H9 (cell line): ENCODE measurements at regions not wholly inside any gene's neighbourhood (a gene's known extent, or its start where the extent isn't known, plus 50 kb on each side); places are given as distances from the start of the nearest gene placed in this dataset.

ENCODE experiments used
- DNase-seq: peaks from one replicate; pipeline ENCODE4 v3.0.0-alpha.2; 2017
- H2AFZ ChIP-seq: one replicate; pipeline ENCODE4 v1.6.1; 2013; ENCODE audit warnings: mild to moderate bottlenecking, low read length, control low read depth, moderate library complexity
- H2AK5ac ChIP-seq: 2 replicates; pipeline ENCODE4 v1.6.1; 2013; ENCODE audit warnings: low read length, control low read depth, mixed read lengths; ENCODE audit not compliant: insufficient read length
- H2BK120ac ChIP-seq: one replicate; pipeline ENCODE4 v1.6.1; 2013; ENCODE audit warnings: low read depth, mild to moderate bottlenecking, low read length, control low read depth, inconsistent platforms; ENCODE audit not compliant: poor library complexity, severe bottlenecking
- H2BK12ac ChIP-seq: 2 replicates; pipeline ENCODE4 v1.6.1; 2013; ENCODE audit warnings: low read length, control low read depth, mixed read lengths, low read depth; ENCODE audit not compliant: insufficient read length
- H2BK15ac ChIP-seq: 2 replicates; pipeline ENCODE4 v1.6.1; 2013; ENCODE audit warnings: low read depth, low read length, control low read depth
- H2BK20ac ChIP-seq: one replicate; pipeline ENCODE4 v1.6.1; 2013; ENCODE audit warnings: low read depth, mild to moderate bottlenecking, low read length, control low read depth, inconsistent platforms; ENCODE audit not compliant: poor library complexity, severe bottlenecking
- H2BK5ac ChIP-seq: 2 replicates; pipeline ENCODE4 v1.6.1; 2013; ENCODE audit warnings: low read length, control low read depth, mixed read lengths; ENCODE audit not compliant: insufficient read length
- H3K14ac ChIP-seq: 2 replicates; pipeline ENCODE4 v1.6.1; 2013; ENCODE audit warnings: low read length, control low read depth; ENCODE audit not compliant: insufficient read depth
- H3K18ac ChIP-seq: 2 replicates; pipeline ENCODE4 v1.6.1; 2013; ENCODE audit warnings: low read depth, mild to moderate bottlenecking, mixed read lengths, low read length, control low read depth; ENCODE audit not compliant: insufficient read length
- H3K23ac ChIP-seq: 2 replicates; pipeline ENCODE4 v1.6.1; 2013; ENCODE audit warnings: low read length, control low read depth, mixed read lengths, low read depth; ENCODE audit not compliant: insufficient read length
- H3K23me2 ChIP-seq: 2 replicates; pipeline ENCODE4 v1.6.1; 2013; ENCODE audit warnings: low read depth, mild to moderate bottlenecking, mixed read lengths, low read length, control low read depth; ENCODE audit not compliant: insufficient read length, poor library complexity, severe bottlenecking
- H3K27ac ChIP-seq: 2 replicates; pipeline ENCODE4 v1.5.1; 2013; ENCODE audit warnings: low read length, control low read depth, mixed read lengths, low read depth; ENCODE audit not compliant: insufficient read length
- H3K27me3 ChIP-seq: 2 replicates; pipeline ENCODE4 v1.6.1; 2013; ENCODE audit warnings: low read length, control low read depth, inconsistent platforms; ENCODE audit not compliant: insufficient read depth
- H3K4ac ChIP-seq: 2 replicates; pipeline ENCODE4 v1.6.1; 2013; ENCODE audit warnings: low read depth, mild to moderate bottlenecking, control low read depth, inconsistent platforms, low read length, moderate library complexity
- H3K4me1 ChIP-seq: 2 replicates; pipeline ENCODE4 v1.6.1; 2013; ENCODE audit warnings: low read length, control low read depth, inconsistent platforms; ENCODE audit not compliant: insufficient read depth
- H3K4me2 ChIP-seq: 2 replicates; pipeline ENCODE4 v1.6.1; 2013; ENCODE audit warnings: low read length, control low read depth, mixed read lengths; ENCODE audit not compliant: insufficient read length, insufficient read depth
- H3K56ac ChIP-seq: 2 replicates; pipeline ENCODE4 v1.6.1; 2013; ENCODE audit warnings: low read depth, mild to moderate bottlenecking, mixed read lengths, low read length, control low read depth; ENCODE audit not compliant: insufficient read length
- H3K79me1 ChIP-seq: 2 replicates; pipeline ENCODE4 v1.6.1; 2013; ENCODE audit warnings: low read depth, mild to moderate bottlenecking, moderate library complexity, low read length, control low read depth, inconsistent platforms; ENCODE audit not compliant: insufficient read depth, poor library complexity, severe bottlenecking
- H3K79me2 ChIP-seq: 2 replicates; pipeline ENCODE4 v1.6.1; 2013; ENCODE audit warnings: low read length, control low read depth, inconsistent platforms; ENCODE audit not compliant: insufficient read depth
- H3K9ac ChIP-seq: 2 replicates; pipeline ENCODE4 v1.6.1; 2013; ENCODE audit warnings: low read length, control low read depth, mixed read lengths; ENCODE audit not compliant: insufficient read length; ENCODE audit errors: extremely low read depth
- H3K9me3 ChIP-seq: one replicate; pipeline ENCODE4 v1.6.1; 2013; ENCODE audit warnings: low read depth, low read length, inconsistent platforms; ENCODE audit not compliant: control insufficient read depth
- H3T11ph ChIP-seq: one replicate; pipeline ENCODE4 v1.6.1; 2013; ENCODE audit warnings: mild to moderate bottlenecking, low read length, control low read depth, inconsistent platforms
- H4K20me1 ChIP-seq: one replicate; pipeline ENCODE4 v1.6.1; 2013; ENCODE audit not compliant: control insufficient read depth, insufficient read length, insufficient read depth
- H4K5ac ChIP-seq: 2 replicates; pipeline ENCODE4 v1.6.1; 2013; ENCODE audit warnings: low read depth, mild to moderate bottlenecking, mixed read lengths, low read length, control low read depth; ENCODE audit not compliant: insufficient read length
- H4K8ac ChIP-seq: replicated peaks from 2 replicates; pipeline ENCODE4 v1.6.1; 2013; ENCODE audit warnings: low read length, control low read depth, mixed read lengths, low read depth; ENCODE audit not compliant: insufficient read length
- H4K91ac ChIP-seq: 2 replicates; pipeline ENCODE4 v1.6.1; 2013; ENCODE audit warnings: low read depth, mild to moderate bottlenecking, moderate library complexity, mixed read lengths, low read length, control low read depth; ENCODE audit not compliant: insufficient read length
- H3K27ac Mint-ChIP-seq, 3 experiments: 2 replicates in 2 of 3; 3 replicates in 1 of 3; pipeline ENCODE4 v1.8.0; 2020 to 2021; ENCODE audit warnings: mixed read lengths in 3 of 3, mild to moderate bottlenecking in 1 of 3, moderate library complexity in 1 of 3
- H3K27me3 Mint-ChIP-seq: 2 replicates; pipeline ENCODE4 v1.8.0; 2021; ENCODE audit warnings: low read depth, mild to moderate bottlenecking, moderate library complexity, mixed read lengths
- H3K36me3 Mint-ChIP-seq, 3 experiments: 2 replicates in 2 of 3; 3 replicates in 1 of 3; pipeline ENCODE4 v1.8.0; 2020 to 2021; ENCODE audit warnings: low read depth in 3 of 3, mixed read lengths in 3 of 3; ENCODE audit not compliant: insufficient read depth in 1 of 3
- H3K4me1 Mint-ChIP-seq, 2 experiments: 2 replicates each; pipeline ENCODE4 v1.8.0; 2020; ENCODE audit warnings: mixed read lengths in 2 of 2
- H3K4me3 Mint-ChIP-seq, 2 experiments: 2 replicates in 1 of 2; 3 replicates in 1 of 2; pipeline ENCODE4 v1.8.0; 2020 to 2021; ENCODE audit warnings: mild to moderate bottlenecking in 2 of 2, mixed read lengths in 2 of 2, moderate library complexity in 1 of 2
- H3K9me3 Mint-ChIP-seq, 2 experiments: 2 replicates in 1 of 2; 3 replicates in 1 of 2; pipeline ENCODE4 v1.8.0; 2020; ENCODE audit warnings: mild to moderate bottlenecking in 2 of 2, mixed read lengths in 2 of 2, moderate library complexity in 1 of 2
- WGBS: extraction: QIAGEN DNeasy Blood & Tissue Kit; methylation state at CpG from one replicate; pipeline ENCODE4 v1.1.7; 2013; ENCODE audit warnings: missing lambda C conversion rate, low lambda C conversion rate, mixed read lengths; ENCODE audit not compliant: insufficient read length; ENCODE audit errors: extremely low coverage; 5-methylcytosine and 5-hydroxymethylcytosine counted together
- TF ChIP-seq, protein P1 (sequence below): fragments of 200-600 bp; sonication (generic); conservative IDR thresholded peaks from 3 replicates; pipeline ENCODE4 v1.8.0; 2021; ENCODE audit warnings: antibody characterized with exemption, mild to moderate bottlenecking

DNA sequence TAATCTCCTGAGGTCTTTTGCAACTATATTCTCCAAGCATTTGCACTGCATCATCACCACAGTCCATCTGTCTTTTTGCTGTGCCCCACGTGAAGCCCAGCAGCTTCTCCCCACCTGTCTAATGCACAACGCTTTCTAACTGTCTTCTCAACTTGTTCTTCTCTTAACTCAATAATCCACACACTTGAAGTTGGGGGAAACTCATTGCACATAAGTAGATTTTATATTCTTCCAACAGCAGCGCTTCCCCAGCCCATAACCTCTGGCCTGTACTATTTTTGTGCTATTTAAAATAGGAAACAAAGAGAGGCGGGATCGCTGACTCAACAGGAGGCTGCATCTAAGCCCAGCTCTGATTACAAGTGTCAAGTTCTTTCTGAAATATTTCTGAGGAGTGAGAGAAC, 226.7 kb downstream of the GXYLT1 start:
- Histone ChIP-seq H4K8ac (no peak overlapping the region), H3K79me2 (no peaks in the 10 kb centered on the region), H3K56ac (no peak overlapping the region), H2BK12ac (no peak overlapping the region), H3K18ac (no peak overlapping the region), H3K9ac (no peak overlapping the region), H2AFZ (peak overlapping the region; percentile 56), H3K23ac (no peak overlapping the region), H2BK15ac (no peak overlapping the region), H3K4me2 (peak overlapping the region; percentile 16), H2BK20ac (no peak overlapping the region), H4K20me1 (no peaks in the 10 kb centered on the region), H3K23me2 (no peaks in the 10 kb centered on the region), H4K91ac (no peak overlapping the region), H3T11ph (no peak overlapping the region), H3K27ac (no peak overlapping the region), H3K9me3 (no peaks in the 10 kb centered on the region), H3K27me3 (no peaks in the 10 kb centered on the region), H3K79me1 (no peaks in the 10 kb centered on the region), H4K5ac (no peak overlapping the region), H2BK5ac (no peak overlapping the region), H3K14ac (no peak overlapping the region), H2AK5ac (no peak overlapping the region), H3K4me1 (peaks cover 5% of the 10 kb centered on the region; the same call in 1 of the 2 replicates), H3K4ac (no peak overlapping the region), H2BK120ac (no peak overlapping the region)
- Mint-ChIP-seq H3K36me3 (peaks cover 0 to 7% (median 4%) of the 10 kb centered on the region in 3 experiments; a peak in 1 of 7 replicates), H3K4me3 (no peak overlapping the region), H3K4me1 (peaks cover 45 to 52% of the 10 kb centered on the region in 2 experiments), H3K27ac (no peak overlapping the region), H3K9me3 (peaks cover 0 to 5% of the 10 kb centered on the region in 2 experiments; a peak in 1 of 5 replicates), H3K27me3 (peaks cover 19% of the 10 kb centered on the region)
- WGBS: no CpG with 5 or more reads among the region's 5 CpGs
- TF ChIP-seq, protein P1, sequence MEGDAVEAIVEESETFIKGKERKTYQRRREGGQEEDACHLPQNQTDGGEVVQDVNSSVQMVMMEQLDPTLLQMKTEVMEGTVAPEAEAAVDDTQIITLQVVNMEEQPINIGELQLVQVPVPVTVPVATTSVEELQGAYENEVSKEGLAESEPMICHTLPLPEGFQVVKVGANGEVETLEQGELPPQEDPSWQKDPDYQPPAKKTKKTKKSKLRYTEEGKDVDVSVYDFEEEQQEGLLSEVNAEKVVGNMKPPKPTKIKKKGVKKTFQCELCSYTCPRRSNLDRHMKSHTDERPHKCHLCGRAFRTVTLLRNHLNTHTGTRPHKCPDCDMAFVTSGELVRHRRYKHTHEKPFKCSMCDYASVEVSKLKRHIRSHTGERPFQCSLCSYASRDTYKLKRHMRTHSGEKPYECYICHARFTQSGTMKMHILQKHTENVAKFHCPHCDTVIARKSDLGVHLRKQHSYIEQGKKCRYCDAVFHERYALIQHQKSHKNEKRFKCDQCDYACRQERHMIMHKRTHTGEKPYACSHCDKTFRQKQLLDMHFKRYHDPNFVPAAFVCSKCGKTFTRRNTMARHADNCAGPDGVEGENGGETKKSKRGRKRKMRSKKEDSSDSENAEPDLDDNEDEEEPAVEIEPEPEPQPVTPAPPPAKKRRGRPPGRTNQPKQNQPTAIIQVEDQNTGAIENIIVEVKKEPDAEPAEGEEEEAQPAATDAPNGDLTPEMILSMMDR: no peak
- no peak for DNase-seq
